C4-2B (cell line): ENCODE measurements at regions not wholly inside any gene's neighbourhood (a gene's known extent, or its start where the extent isn't known, plus 50 kb on each side); places are given as distances from the start of the nearest gene placed in this dataset.
"Not testable (repeated sequence)": the region's sequence is repeated elsewhere in the genome, so short reads cannot be mapped to it uniquely, and the experiment has no call there.

Experiments
- CTCF ChIP-seq: fragments of 450-650 bp; conservative IDR thresholded peaks from 2 replicates; pipeline ENCODE4 v1.5.1; 2017; ENCODE audit warnings: mild to moderate bottlenecking
- ZFX ChIP-seq: fragments of 450-650 bp; IDR thresholded peaks from 2 replicates; pipeline ENCODE4 v1.6.1; 2017

- not testable (repeated sequence) for TF ChIP-seq CTCF, ZFX
These were observed 146.3 kb downstream of the LAT start for GRCh38 chr16:29130901-29131851.
